ENCODE measurements at regions not wholly inside any gene's neighbourhood (a gene's known extent, or its start where the extent isn't known, plus 50 kb on each side); places are given as distances from the start of the nearest gene placed in this dataset.

GRCh38 chr18:68104036-68104435 lies 587.5 kb upstream of the DSEL start:
- TF ChIP-seq CTCF (IDR thresholded peaks at IDR 0.05; ENCODE audit: partially characterized antibody, unreplicated experiment), result no peak
- Mint-ChIP-seq H3K27ac (ENCODE audit: unreplicated experiment) (no peak overlapping the region), H3K27me3 (ENCODE audit: unreplicated experiment) (no peaks in the 10 kb centered on the region), H3K4me3 (ENCODE audit: unreplicated experiment) (no peak overlapping the region), H3K36me3 (ENCODE audit: unreplicated experiment) (no peaks in the 10 kb centered on the region), H3K9me3 (ENCODE audit: unreplicated experiment) (peaks cover 2% of the 10 kb centered on the region), H3K4me1 (ENCODE audit: low read depth, unreplicated experiment) (no peaks in the 10 kb centered on the region)
- no peak for DNase-seq

GRCh38 chr18:68103561-68103960 lies 587.0 kb upstream of the DSEL start:
- Mint-ChIP-seq H3K27me3 (ENCODE audit: unreplicated experiment) (no peaks in the 10 kb centered on the region), H3K4me3 (ENCODE audit: unreplicated experiment) (no peak overlapping the region), H3K27ac (ENCODE audit: unreplicated experiment) (no peak overlapping the region), H3K4me1 (ENCODE audit: low read depth, unreplicated experiment) (no peaks in the 10 kb centered on the region), H3K9me3 (ENCODE audit: unreplicated experiment) (peaks cover 2% of the 10 kb centered on the region), H3K36me3 (ENCODE audit: unreplicated experiment) (no peaks in the 10 kb centered on the region)
- no peak for DNase-seq
- TF ChIP-seq CTCF (IDR thresholded peaks at IDR 0.05; ENCODE audit: partially characterized antibody, unreplicated experiment), result no peak

GRCh38 chr18:68102117-68102516 lies 585.6 kb upstream of the DSEL start:
- no peaks in the 10 kb centered on the region for H3K36me3 Mint-ChIP-seq (ENCODE audit: unreplicated experiment)
- no peak for DNase-seq
- peaks cover 2% of the 10 kb centered on the region for H3K9me3 Mint-ChIP-seq (ENCODE audit: unreplicated experiment)
- no peaks in the 10 kb centered on the region for H3K27me3 Mint-ChIP-seq (ENCODE audit: unreplicated experiment)
- H3K4me1 Mint-ChIP-seq (ENCODE audit: low read depth, unreplicated experiment), result no peaks in the 10 kb centered on the region
- TF ChIP-seq CTCF (IDR thresholded peaks at IDR 0.05; ENCODE audit: partially characterized antibody, unreplicated experiment), result no peak
- H3K27ac Mint-ChIP-seq (ENCODE audit: unreplicated experiment), result no peak overlapping the region
- H3K4me3 Mint-ChIP-seq (ENCODE audit: unreplicated experiment), result no peak overlapping the region

- no peaks in the 10 kb centered on the region for H3K36me3 Mint-ChIP-seq (ENCODE audit: unreplicated experiment)
- no peak for DNase-seq
- no peak overlapping the region for H3K27ac Mint-ChIP-seq (ENCODE audit: unreplicated experiment)
- no peaks in the 10 kb centered on the region for H3K27me3 Mint-ChIP-seq (ENCODE audit: unreplicated experiment)
- H3K4me1 Mint-ChIP-seq (ENCODE audit: low read depth, unreplicated experiment), result no peaks in the 10 kb centered on the region
- H3K9me3 Mint-ChIP-seq (ENCODE audit: unreplicated experiment), result no peaks in the 10 kb centered on the region
- H3K4me3 Mint-ChIP-seq (ENCODE audit: unreplicated experiment), result no peak overlapping the region
- TF ChIP-seq CTCF (IDR thresholded peaks at IDR 0.05; ENCODE audit: partially characterized antibody, unreplicated experiment), result no peak
Measured at GRCh38 chr18:68098655-68099054, 582.1 kb upstream of the DSEL start.

GRCh38 chr18:68086481-68086880 lies 570.0 kb upstream of the DSEL start:
- H3K4me1 Mint-ChIP-seq (ENCODE audit: low read depth, unreplicated experiment), result no peaks in the 10 kb centered on the region
- H3K27me3 Mint-ChIP-seq (ENCODE audit: unreplicated experiment), result no peaks in the 10 kb centered on the region
- no peak overlapping the region for H3K27ac Mint-ChIP-seq (ENCODE audit: unreplicated experiment)
- no peaks in the 10 kb centered on the region for H3K36me3 Mint-ChIP-seq (ENCODE audit: unreplicated experiment)
- no peak for TF ChIP-seq CTCF (IDR thresholded peaks at IDR 0.05; ENCODE audit: partially characterized antibody, unreplicated experiment)
- no peak for DNase-seq
- no peak overlapping the region for H3K4me3 Mint-ChIP-seq (ENCODE audit: unreplicated experiment)
- no peaks in the 10 kb centered on the region for H3K9me3 Mint-ChIP-seq (ENCODE audit: unreplicated experiment)

Measured in glutamatergic neuron (in vitro differentiated cells).